Liver (tissue), 8 donors: ENCODE measurements at regions not wholly inside any gene's neighbourhood (a gene's known extent, or its start where the extent isn't known, plus 50 kb on each side); places are given as distances from the start of the nearest gene placed in this dataset.

Source experiments
- DNase-seq: peaks from one replicate; pipeline ENCODE4 v3.0.0-alpha.2; 2017; ENCODE audit warnings: low spot score
- H3K27ac ChIP-seq, 2 donors: one replicate each; pipeline ENCODE4 v1.7.0; 2013; ENCODE audit warnings: inconsistent platforms in 2 of 2, low read length in 2 of 2, control low read depth in 1 of 2, low read depth in 1 of 2, mild to moderate bottlenecking in 1 of 2
- H3K27me3 ChIP-seq, 4 donors: one replicate each; pipeline versions ENCODE4 v1.6.1 to v1.7.0; 2013; ENCODE audit warnings: low read length in 3 of 4, inconsistent platforms in 1 of 4, mild to moderate bottlenecking in 1 of 4, moderate library complexity in 1 of 4; ENCODE audit not compliant: control insufficient read depth in 4 of 4, insufficient read depth in 4 of 4
- H3K36me3 ChIP-seq, 4 donors: one replicate each; pipeline versions ENCODE4 v1.6.1 to v1.7.0; 2013; ENCODE audit warnings: low read length in 3 of 4, mild to moderate bottlenecking in 3 of 4, low read depth in 1 of 4, moderate library complexity in 1 of 4; ENCODE audit not compliant: control insufficient read depth in 4 of 4, insufficient read depth in 3 of 4
- H3K4me1 ChIP-seq, 4 donors: one replicate each; pipeline versions ENCODE4 v1.6.1 to v1.7.0; 2013; ENCODE audit warnings: low read length in 3 of 4, mild to moderate bottlenecking in 3 of 4, moderate library complexity in 1 of 4; ENCODE audit not compliant: control insufficient read depth in 4 of 4, insufficient read depth in 4 of 4
- H3K4me3 ChIP-seq, 3 donors: one replicate each; pipeline versions ENCODE4 v1.6.1 to v1.7.0; 2013; ENCODE audit warnings: low read length in 3 of 3, control low read depth in 1 of 3, low read depth in 1 of 3, mild to moderate bottlenecking in 1 of 3
- H3K9ac ChIP-seq, 2 donors: one replicate each; pipeline ENCODE4 v1.7.0; 2013; ENCODE audit warnings: low read length in 2 of 2, mild to moderate bottlenecking in 2 of 2, moderate library complexity in 2 of 2, control low read depth in 1 of 2, low read depth in 1 of 2
- H3K9me3 ChIP-seq, 4 donors: one replicate each; pipeline versions ENCODE4 v1.6.1 to v1.7.0; 2013; ENCODE audit warnings: low read length in 3 of 4; ENCODE audit not compliant: control insufficient read depth in 4 of 4
- CTCF ChIP-seq: fragments of 150-350 bp; IDR thresholded peaks from 2 replicates; pipeline ENCODE4 v1.5.1; 2017; ENCODE audit warnings: improper control_type of control experiment, low read depth, low read length; ENCODE audit not compliant: missing input control
- EGR1 ChIP-seq, 2 donors: IDR thresholded peaks; 2 replicates each; pipeline ENCODE4 v1.6.1; 2016 to 2018; ENCODE audit warnings: antibody characterized with exemption in 2 of 2, low read depth in 2 of 2
- FOXA1 ChIP-seq: IDR thresholded peaks from 2 replicates; pipeline ENCODE4 v1.6.1; 2016; ENCODE audit warnings: antibody characterized with exemption
- FOXA2 ChIP-seq: IDR thresholded peaks from 2 replicates; pipeline ENCODE4 v1.6.1; 2016; ENCODE audit warnings: antibody characterized with exemption
- GABPA ChIP-seq, 2 donors: IDR thresholded peaks in 1 of 2; conservative IDR thresholded peaks in 1 of 2; 2 replicates each; pipeline ENCODE4 v1.6.1; 2016; ENCODE audit warnings: antibody characterized with exemption in 2 of 2, mild to moderate bottlenecking in 1 of 2, moderate library complexity in 1 of 2
- HNF4A ChIP-seq, 2 donors: conservative IDR thresholded peaks; 2 replicates each; pipeline ENCODE4 v1.6.1; 2016; ENCODE audit warnings: antibody characterized with exemption in 2 of 2, mild to moderate bottlenecking in 2 of 2
- HNF4G ChIP-seq: IDR thresholded peaks from 2 replicates; pipeline ENCODE4 v1.6.1; 2016; ENCODE audit warnings: antibody characterized with exemption
- JUND ChIP-seq, 2 donors: IDR thresholded peaks; 2 replicates each; pipeline ENCODE4 v1.6.1; 2016; ENCODE audit warnings: antibody characterized with exemption in 2 of 2
- NR2F2 ChIP-seq: IDR thresholded peaks from 2 replicates; pipeline ENCODE4 v1.6.1; 2016; ENCODE audit warnings: antibody characterized with exemption
- RAD21 ChIP-seq, 2 donors: IDR thresholded peaks; 2 replicates each; pipeline ENCODE4 v1.6.1; 2016; ENCODE audit warnings: antibody characterized with exemption in 2 of 2, mild to moderate bottlenecking in 2 of 2
- REST ChIP-seq: IDR thresholded peaks from 2 replicates; pipeline ENCODE4 v1.6.1; 2016; ENCODE audit warnings: antibody characterized with exemption, mild to moderate bottlenecking
- RXRA ChIP-seq, 2 donors: IDR thresholded peaks; 2 replicates each; pipeline ENCODE4 v1.6.1; 2017 to 2018; ENCODE audit warnings: antibody characterized with exemption in 2 of 2, mild to moderate bottlenecking in 1 of 2
- SP1 ChIP-seq: IDR thresholded peaks from 2 replicates; pipeline ENCODE4 v1.6.1; 2018; ENCODE audit warnings: antibody characterized with exemption, mild to moderate bottlenecking
- TAF1 ChIP-seq: conservative IDR thresholded peaks from 2 replicates; pipeline ENCODE4 v1.6.1; 2016; ENCODE audit warnings: antibody characterized with exemption, mild to moderate bottlenecking
- YY1 ChIP-seq: IDR thresholded peaks from 2 replicates; pipeline ENCODE4 v1.6.1; 2016; ENCODE audit warnings: antibody characterized with exemption, mild to moderate bottlenecking
- WGBS: extraction: QIAGEN DNeasy Blood & Tissue Kit; methylation state at CpG from one replicate; pipeline ENCODE4 v1.1.7; 2013; 5-methylcytosine and 5-hydroxymethylcytosine counted together
- TF ChIP-seq, protein P1 (sequence below): IDR thresholded peaks from 2 replicates; pipeline ENCODE4 v1.6.1; 2016; ENCODE audit warnings: antibody characterized with exemption
- TF ChIP-seq, protein P2 (sequence below): IDR thresholded peaks from 2 replicates; pipeline ENCODE4 v1.6.1; 2016; ENCODE audit warnings: antibody characterized with exemption
- TF ChIP-seq, protein P3 (sequence below): IDR thresholded peaks from 2 replicates; pipeline ENCODE4 v1.6.1; 2016; ENCODE audit warnings: antibody characterized with exemption
- donor health status: healthy.
- donor health status: healthy.
- donor health status: healthy.
- donor health status: healthy.
- donor health status: healthy.

DNA sequence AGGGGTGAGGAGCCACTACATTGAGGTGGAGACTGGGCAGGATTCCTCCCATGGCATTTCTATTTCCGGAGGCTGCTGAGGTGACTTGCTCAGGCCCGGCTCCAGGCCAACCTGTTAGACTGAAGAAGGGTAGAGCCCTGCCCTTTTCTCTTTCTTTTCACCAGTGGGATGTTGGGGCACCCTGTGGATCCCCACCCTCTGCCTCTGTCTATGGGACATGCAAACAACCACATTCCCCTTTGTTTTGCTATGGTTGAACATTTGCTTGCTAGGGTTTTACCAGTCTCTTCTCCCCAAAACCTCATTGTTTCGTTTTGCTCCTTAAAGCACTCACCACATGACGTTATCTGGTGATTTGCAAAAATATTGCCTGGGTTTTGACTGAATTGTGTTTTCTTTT lies 183.3 kb downstream of the ARL4C start:
- Histone ChIP-seq H3K4me3 (no peak overlapping the region), H3K4me1 (no peaks in the 10 kb centered on the region), H3K27me3 (no peaks in the 10 kb centered on the region), H3K9ac (no peak overlapping the region), H3K27ac (no peak overlapping the region), H3K36me3 (no peaks in the 10 kb centered on the region), H3K9me3 (no peaks in the 10 kb centered on the region)
- DNase-seq: no peak
- 96% methylated on average over 4 of the region's 4 CpGs for WGBS
- TF ChIP-seq CTCF (no peak), FOXA2 (no peak)
- TF ChIP-seq, protein P1, sequence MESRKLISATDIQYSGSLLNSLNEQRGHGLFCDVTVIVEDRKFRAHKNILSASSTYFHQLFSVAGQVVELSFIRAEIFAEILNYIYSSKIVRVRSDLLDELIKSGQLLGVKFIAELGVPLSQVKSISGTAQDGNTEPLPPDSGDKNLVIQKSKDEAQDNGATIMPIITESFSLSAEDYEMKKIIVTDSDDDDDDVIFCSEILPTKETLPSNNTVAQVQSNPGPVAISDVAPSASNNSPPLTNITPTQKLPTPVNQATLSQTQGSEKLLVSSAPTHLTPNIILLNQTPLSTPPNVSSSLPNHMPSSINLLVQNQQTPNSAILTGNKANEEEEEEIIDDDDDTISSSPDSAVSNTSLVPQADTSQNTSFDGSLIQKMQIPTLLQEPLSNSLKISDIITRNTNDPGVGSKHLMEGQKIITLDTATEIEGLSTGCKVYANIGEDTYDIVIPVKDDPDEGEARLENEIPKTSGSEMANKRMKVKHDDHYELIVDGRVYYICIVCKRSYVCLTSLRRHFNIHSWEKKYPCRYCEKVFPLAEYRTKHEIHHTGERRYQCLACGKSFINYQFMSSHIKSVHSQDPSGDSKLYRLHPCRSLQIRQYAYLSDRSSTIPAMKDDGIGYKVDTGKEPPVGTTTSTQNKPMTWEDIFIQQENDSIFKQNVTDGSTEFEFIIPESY: no peak

DNA sequence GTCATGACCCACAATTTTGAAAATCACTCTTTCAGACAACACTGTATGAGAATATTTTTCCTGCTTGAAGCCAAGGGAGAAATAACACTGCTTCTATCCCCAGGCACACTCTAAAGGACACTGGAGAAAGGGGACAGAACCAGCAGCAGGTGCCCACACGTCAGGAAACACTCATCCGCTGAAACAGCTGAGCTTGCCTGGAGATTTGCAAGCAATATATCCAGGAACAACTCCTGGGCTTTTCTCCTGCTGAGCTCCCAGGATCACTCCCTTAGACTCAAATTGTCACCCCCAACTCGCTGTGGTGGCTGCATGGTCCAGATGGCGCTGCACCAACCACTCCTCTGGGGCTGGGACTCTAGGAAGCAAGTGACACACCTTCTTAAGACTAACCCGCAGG lies 186.7 kb downstream of the ARL4C start:
- 90% methylated on average over 5 of the region's 5 CpGs for WGBS
- no peak overlapping the region for H3K27ac ChIP-seq

More for the DNA sequence above, 186.7 kb downstream of the ARL4C start:
- H3K9ac ChIP-seq: no peak overlapping the region
- peaks cover 0 to 3% (median under 1%) of the 10 kb centered on the region in 4 donors for H3K9me3 ChIP-seq
- no peaks in the 10 kb centered on the region for H3K36me3 ChIP-seq
- H3K4me1 ChIP-seq: no peaks in the 10 kb centered on the region
- H3K27me3 ChIP-seq: no peaks in the 10 kb centered on the region
- no peak for TF ChIP-seq CTCF
- no peak for TF ChIP-seq EGR1 (IDR thresholded peaks at IDR 0.05; ENCODE audit: low read depth in 2 of 2)
- TF ChIP-seq GABPA (IDR thresholded peaks at IDR 0.05 in 1 of 2, conservative IDR thresholded peaks at IDR 0.05 in 1 of 2): no peak
- TF ChIP-seq, protein P2, sequence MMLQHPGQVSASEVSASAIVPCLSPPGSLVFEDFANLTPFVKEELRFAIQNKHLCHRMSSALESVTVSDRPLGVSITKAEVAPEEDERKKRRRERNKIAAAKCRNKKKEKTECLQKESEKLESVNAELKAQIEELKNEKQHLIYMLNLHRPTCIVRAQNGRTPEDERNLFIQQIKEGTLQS: no peak
- TF ChIP-seq, protein P3, sequence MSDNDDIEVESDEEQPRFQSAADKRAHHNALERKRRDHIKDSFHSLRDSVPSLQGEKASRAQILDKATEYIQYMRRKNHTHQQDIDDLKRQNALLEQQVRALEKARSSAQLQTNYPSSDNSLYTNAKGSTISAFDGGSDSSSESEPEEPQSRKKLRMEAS: no peak
- no peak for TF ChIP-seq YY1
- TF ChIP-seq HNF4A (conservative IDR thresholded peaks at IDR 0.05): no peak
- TF ChIP-seq RXRA (IDR thresholded peaks at IDR 0.05): no peak
- no peak for TF ChIP-seq HNF4G
- TF ChIP-seq FOXA1: no peak
- no peak for TF ChIP-seq TAF1
- no peak for TF ChIP-seq RAD21 (IDR thresholded peaks at IDR 0.05)
- TF ChIP-seq REST: no peak
- TF ChIP-seq, protein P1: no peak
- TF ChIP-seq SP1: no peak
- no peak for TF ChIP-seq FOXA2
- TF ChIP-seq NR2F2: no peak
- TF ChIP-seq JUND (IDR thresholded peaks at IDR 0.05): no peak
- no peak overlapping the region for H3K4me3 ChIP-seq
- DNase-seq: no peak
